ENCODE measurements at regions not wholly inside any gene's neighbourhood (a gene's known extent, or its start where the extent isn't known, plus 50 kb on each side); places are given as distances from the start of the nearest gene placed in this dataset.

- TF ChIP-seq SIN3A (IDR thresholded peaks at IDR 0.05; ENCODE audit: borderline replicate concordance, insufficient read depth, low read length), result no peak
- no peak for TF ChIP-seq TAF1 (IDR thresholded peaks at IDR 0.05; ENCODE audit: borderline replicate concordance, insufficient read depth, low read length)
- no peak for TF ChIP-seq REST (IDR thresholded peaks at IDR 0.05; ENCODE audit: insufficient read depth in 1 of 2, low read depth in 2 of 2, low read length in 2 of 2)
- TF ChIP-seq POLR2AphosphoS5 (IDR thresholded peaks at IDR 0.05; ENCODE audit: low read depth, low read length), result no peak
- no peak for TF ChIP-seq FOXP2 (optimal IDR thresholded peaks at IDR 0.05; ENCODE audit: borderline replicate concordance, extremely low read depth, extremely low read length, insufficient read depth)
These were observed 364.4 kb upstream of the KIF2A start for GRCh38 chr5:61941637-61942036.

DNA sequence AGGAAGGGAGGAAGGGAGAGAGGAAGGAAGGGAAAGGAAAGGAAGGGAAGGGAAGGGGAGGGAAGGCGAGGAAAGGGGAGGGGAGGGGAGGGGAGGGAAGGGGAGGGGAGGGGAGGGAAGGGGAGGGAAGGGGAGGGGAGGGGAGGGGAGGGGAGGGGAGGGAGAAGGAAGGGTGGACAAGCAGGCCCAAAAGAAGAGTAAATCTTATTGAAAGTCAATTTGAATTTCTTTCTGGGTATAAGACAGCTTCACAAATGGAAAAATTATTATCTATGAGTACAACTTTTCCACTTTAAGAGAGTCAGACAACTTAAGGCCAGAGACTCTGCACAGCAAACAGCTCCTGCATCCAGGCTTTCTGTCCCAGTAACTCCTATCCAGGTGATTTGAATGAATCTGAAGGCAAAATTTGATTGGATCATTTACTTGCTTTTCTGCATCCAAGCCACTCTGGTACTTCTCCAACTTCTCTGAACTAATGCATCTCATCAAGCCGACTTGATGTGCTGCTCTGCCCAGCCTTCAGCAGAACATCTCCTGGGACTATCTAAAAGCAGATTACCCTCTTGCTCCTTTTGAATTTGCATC lies 363.4 kb upstream of the KIF2A start:
- no peak for TF ChIP-seq REST (IDR thresholded peaks at IDR 0.05; ENCODE audit: insufficient read depth in 1 of 2, low read depth in 2 of 2, low read length in 2 of 2)
- no peak for TF ChIP-seq FOXP2 (optimal IDR thresholded peaks at IDR 0.05; ENCODE audit: borderline replicate concordance, extremely low read depth, extremely low read length, insufficient read depth)
- TF ChIP-seq SIN3A (IDR thresholded peaks at IDR 0.05; ENCODE audit: borderline replicate concordance, insufficient read depth, low read length), result no peak
- TF ChIP-seq POLR2AphosphoS5 (IDR thresholded peaks at IDR 0.05; ENCODE audit: low read depth, low read length), result no peak
- TF ChIP-seq TAF1 (IDR thresholded peaks at IDR 0.05; ENCODE audit: borderline replicate concordance, insufficient read depth, low read length), result no peak

GRCh38 chr5:61943713-61944112 lies 362.3 kb upstream of the KIF2A start:
- TF ChIP-seq FOXP2 (optimal IDR thresholded peaks at IDR 0.05; ENCODE audit: borderline replicate concordance, extremely low read depth, extremely low read length, insufficient read depth) (no peak), REST (IDR thresholded peaks at IDR 0.05; ENCODE audit: insufficient read depth in 1 of 2, low read depth in 2 of 2, low read length in 2 of 2) (no peak), POLR2AphosphoS5 (IDR thresholded peaks at IDR 0.05; ENCODE audit: low read depth, low read length) (no peak), SIN3A (IDR thresholded peaks at IDR 0.05; ENCODE audit: borderline replicate concordance, insufficient read depth, low read length) (no peak), TAF1 (IDR thresholded peaks at IDR 0.05; ENCODE audit: borderline replicate concordance, insufficient read depth, low read length) (no peak)

DNA sequence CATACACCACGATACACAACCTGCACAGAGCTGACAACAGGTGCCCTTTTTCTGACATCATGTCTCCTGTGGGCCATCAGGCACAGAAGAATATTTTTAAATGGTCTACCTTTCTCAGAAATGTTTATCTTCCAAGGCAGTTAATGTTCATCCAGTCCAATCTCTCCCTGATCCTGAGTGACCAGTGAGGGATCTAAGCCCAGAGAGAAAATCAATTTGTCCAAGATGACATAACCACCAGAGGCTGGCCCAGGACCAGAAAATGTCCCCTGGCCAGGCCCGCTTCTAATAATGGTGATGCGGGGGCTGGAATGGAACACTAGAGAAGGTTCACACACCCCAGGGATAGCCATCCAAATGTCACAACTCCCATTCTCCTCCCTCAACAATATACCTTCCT lies 357.9 kb upstream of the KIF2A start:
- TF ChIP-seq POLR2AphosphoS5 (IDR thresholded peaks at IDR 0.05; ENCODE audit: low read depth, low read length) (no peak), SIN3A (IDR thresholded peaks at IDR 0.05; ENCODE audit: borderline replicate concordance, insufficient read depth, low read length) (no peak), TAF1 (IDR thresholded peaks at IDR 0.05; ENCODE audit: borderline replicate concordance, insufficient read depth, low read length) (no peak), REST (IDR thresholded peaks at IDR 0.05; ENCODE audit: insufficient read depth in 1 of 2, low read depth in 2 of 2, low read length in 2 of 2) (no peak), FOXP2 (optimal IDR thresholded peaks at IDR 0.05; ENCODE audit: borderline replicate concordance, extremely low read depth, extremely low read length, insufficient read depth) (no peak)

Data from PFSK-1 (cell line).